ENCODE measurements at regions not wholly inside any gene's neighbourhood (a gene's known extent, or its start where the extent isn't known, plus 50 kb on each side); places are given as distances from the start of the nearest gene placed in this dataset.

- Histone ChIP-seq H3K79me2 (ENCODE audit: low read length) (no peaks in the 10 kb centered on the region), H3K4me2 (ENCODE audit: low read depth, low read length) (no peak overlapping the region), H3K36me3 (replicated peaks; ENCODE audit: insufficient read depth, low read length) (no peaks in the 10 kb centered on the region), H3F3A (ENCODE audit: insufficient read depth, low read length) (no peaks in the 10 kb centered on the region), H2AFZ (ENCODE audit: low read length) (no peak overlapping the region), H3K4me3 (ENCODE audit: low read length) (no peak overlapping the region), H3K4me1 (ENCODE audit: low read length) (no peaks in the 10 kb centered on the region), H3K9me3 (replicated peaks; ENCODE audit: insufficient read depth, low read length) (no peaks in the 10 kb centered on the region), H3K9ac (ENCODE audit: low read length) (no peak overlapping the region), H3K27ac (ENCODE audit: low read length) (no peak overlapping the region), H3K9me2 (replicated peaks; ENCODE audit: insufficient read depth, low read length) (no peaks in the 10 kb centered on the region), H3K27me3 (replicated peaks; ENCODE audit: insufficient read depth, low read length) (no peaks in the 10 kb centered on the region), H4K20me1 (ENCODE audit: insufficient read depth, low read length) (no peaks in the 10 kb centered on the region)
- DNase-seq = no peak
- TF ChIP-seq CTCF (IDR thresholded peaks at IDR 0.05; ENCODE audit: low read length) = no peak
- TF ChIP-seq EZH2 (optimal IDR thresholded peaks at IDR 0.05; ENCODE audit: low read depth, low read length) = no peak
- TF ChIP-seq EZH2phosphoT487 (IDR thresholded peaks at IDR 0.05; ENCODE audit: low read length) = no peak
These were observed 230.0 kb upstream of the HABP2 start for GRCh38 chr10:113322843-113323242.

- Histone ChIP-seq H4K20me1 (ENCODE audit: insufficient read depth, low read length) (no peaks in the 10 kb centered on the region), H3K4me2 (ENCODE audit: low read depth, low read length) (no peak overlapping the region), H2AFZ (ENCODE audit: low read length) (no peak overlapping the region), H3K9me3 (replicated peaks; ENCODE audit: insufficient read depth, low read length) (no peaks in the 10 kb centered on the region), H3K9ac (ENCODE audit: low read length) (no peak overlapping the region), H3K9me2 (replicated peaks; ENCODE audit: insufficient read depth, low read length) (no peaks in the 10 kb centered on the region), H3K36me3 (replicated peaks; ENCODE audit: insufficient read depth, low read length) (no peaks in the 10 kb centered on the region), H3K4me3 (ENCODE audit: low read length) (no peak overlapping the region), H3K27me3 (replicated peaks; ENCODE audit: insufficient read depth, low read length) (no peaks in the 10 kb centered on the region), H3K4me1 (ENCODE audit: low read length) (no peaks in the 10 kb centered on the region), H3F3A (ENCODE audit: insufficient read depth, low read length) (no peaks in the 10 kb centered on the region), H3K79me2 (ENCODE audit: low read length) (no peaks in the 10 kb centered on the region), H3K27ac (ENCODE audit: low read length) (no peak overlapping the region)
- no peak for DNase-seq
- TF ChIP-seq EZH2 (optimal IDR thresholded peaks at IDR 0.05; ENCODE audit: low read depth, low read length) (no peak), EZH2phosphoT487 (IDR thresholded peaks at IDR 0.05; ENCODE audit: low read length) (no peak), CTCF (IDR thresholded peaks at IDR 0.05; ENCODE audit: low read length) (no peak)
These were observed 228.9 kb upstream of the HABP2 start for GRCh38 chr10:113323985-113324384.

GRCh38 chr10:113326160-113327111 lies 226.4 kb upstream of the HABP2 start:
- H3K4me2 ChIP-seq (ENCODE audit: low read depth, low read length) = no peak overlapping the region
- no peaks in the 10 kb centered on the region for H3K4me1 ChIP-seq (ENCODE audit: low read length)
- no peaks in the 10 kb centered on the region for H3K9me3 ChIP-seq (replicated peaks; ENCODE audit: insufficient read depth, low read length)
- no peaks in the 10 kb centered on the region for H3K27me3 ChIP-seq (replicated peaks; ENCODE audit: insufficient read depth, low read length)
- no peaks in the 10 kb centered on the region for H3K79me2 ChIP-seq (ENCODE audit: low read length)
- H3K9me2 ChIP-seq (replicated peaks; ENCODE audit: insufficient read depth, low read length) = no peaks in the 10 kb centered on the region
- DNase-seq = no peak
- no peaks in the 10 kb centered on the region for H3F3A ChIP-seq (ENCODE audit: insufficient read depth, low read length)
- no peak overlapping the region for H3K9ac ChIP-seq (ENCODE audit: low read length)
- no peak for TF ChIP-seq EZH2 (optimal IDR thresholded peaks at IDR 0.05; ENCODE audit: low read depth, low read length)
- no peak for TF ChIP-seq EZH2phosphoT487 (IDR thresholded peaks at IDR 0.05; ENCODE audit: low read length)
- TF ChIP-seq CTCF (IDR thresholded peaks at IDR 0.05; ENCODE audit: low read length) = no peak
- no peak overlapping the region for H3K4me3 ChIP-seq (ENCODE audit: low read length)
- no peaks in the 10 kb centered on the region for H4K20me1 ChIP-seq (ENCODE audit: insufficient read depth, low read length)
- H3K27ac ChIP-seq (ENCODE audit: low read length) = no peak overlapping the region
- no peak overlapping the region for H2AFZ ChIP-seq (ENCODE audit: low read length)
- no peaks in the 10 kb centered on the region for H3K36me3 ChIP-seq (replicated peaks; ENCODE audit: insufficient read depth, low read length)

Measured in MM.1S (cell line).